GM20000 (cell line): ENCODE measurements at regions not wholly inside any gene's neighbourhood (a gene's known extent, or its start where the extent isn't known, plus 50 kb on each side); places are given as distances from the start of the nearest gene placed in this dataset.
A peak's percentile ranks its signal among the peaks of the same experiment; 100 is the strongest.

Experiments used
- DNase-seq: peaks from one replicate; pipeline ENCODE4 v3.0.0; 2012; ENCODE audit warnings: low spot score
- TF ChIP-seq, protein P1 (sequence below): IDR thresholded peaks from 2 replicates; pipeline ENCODE4 v1.5.1; 2012; ENCODE audit warnings: mild to moderate bottlenecking, control low read depth; ENCODE audit errors: extremely low read depth, missing control alignments

DNA sequence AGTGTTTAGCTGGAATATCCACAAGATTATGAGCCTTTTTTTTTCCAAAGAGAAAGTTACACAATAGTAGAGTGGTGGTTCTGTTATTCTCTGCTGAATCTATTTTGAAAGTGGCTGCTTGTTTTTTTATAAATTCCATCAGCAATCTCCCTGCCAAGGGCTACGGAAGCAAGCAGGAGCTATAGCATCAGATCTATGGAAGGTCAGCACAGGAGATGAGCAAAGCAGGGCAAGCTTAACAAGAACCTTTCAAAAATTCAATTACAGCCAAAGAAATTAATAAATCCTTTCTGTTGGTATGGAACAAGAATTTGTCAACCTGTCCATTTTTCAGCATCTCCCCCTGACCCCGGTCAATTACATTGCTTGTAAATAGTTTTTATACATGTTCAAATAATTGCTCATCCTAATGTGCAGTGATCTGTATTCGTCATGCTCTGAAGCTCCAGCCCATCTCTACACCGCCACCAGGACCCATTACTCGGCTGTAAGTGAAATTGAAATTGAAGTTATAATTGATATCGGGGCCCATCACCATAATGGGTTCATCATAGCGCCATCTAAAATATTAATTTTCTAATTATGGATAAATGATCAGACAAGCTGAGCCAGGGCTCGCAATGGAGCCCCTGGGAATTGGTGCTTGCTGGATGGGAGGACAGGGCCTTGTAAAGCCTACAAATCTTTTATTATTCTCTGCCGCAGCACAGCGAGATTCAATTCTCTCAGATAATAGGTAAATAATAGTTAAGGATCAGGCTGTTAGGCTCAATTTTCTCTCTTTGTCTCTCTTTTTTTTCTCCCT, 215.1 kb downstream of the ATG4C start:
- no peak for DNase-seq
- TF ChIP-seq, protein P1, sequence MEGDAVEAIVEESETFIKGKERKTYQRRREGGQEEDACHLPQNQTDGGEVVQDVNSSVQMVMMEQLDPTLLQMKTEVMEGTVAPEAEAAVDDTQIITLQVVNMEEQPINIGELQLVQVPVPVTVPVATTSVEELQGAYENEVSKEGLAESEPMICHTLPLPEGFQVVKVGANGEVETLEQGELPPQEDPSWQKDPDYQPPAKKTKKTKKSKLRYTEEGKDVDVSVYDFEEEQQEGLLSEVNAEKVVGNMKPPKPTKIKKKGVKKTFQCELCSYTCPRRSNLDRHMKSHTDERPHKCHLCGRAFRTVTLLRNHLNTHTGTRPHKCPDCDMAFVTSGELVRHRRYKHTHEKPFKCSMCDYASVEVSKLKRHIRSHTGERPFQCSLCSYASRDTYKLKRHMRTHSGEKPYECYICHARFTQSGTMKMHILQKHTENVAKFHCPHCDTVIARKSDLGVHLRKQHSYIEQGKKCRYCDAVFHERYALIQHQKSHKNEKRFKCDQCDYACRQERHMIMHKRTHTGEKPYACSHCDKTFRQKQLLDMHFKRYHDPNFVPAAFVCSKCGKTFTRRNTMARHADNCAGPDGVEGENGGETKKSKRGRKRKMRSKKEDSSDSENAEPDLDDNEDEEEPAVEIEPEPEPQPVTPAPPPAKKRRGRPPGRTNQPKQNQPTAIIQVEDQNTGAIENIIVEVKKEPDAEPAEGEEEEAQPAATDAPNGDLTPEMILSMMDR = no peak

DNA sequence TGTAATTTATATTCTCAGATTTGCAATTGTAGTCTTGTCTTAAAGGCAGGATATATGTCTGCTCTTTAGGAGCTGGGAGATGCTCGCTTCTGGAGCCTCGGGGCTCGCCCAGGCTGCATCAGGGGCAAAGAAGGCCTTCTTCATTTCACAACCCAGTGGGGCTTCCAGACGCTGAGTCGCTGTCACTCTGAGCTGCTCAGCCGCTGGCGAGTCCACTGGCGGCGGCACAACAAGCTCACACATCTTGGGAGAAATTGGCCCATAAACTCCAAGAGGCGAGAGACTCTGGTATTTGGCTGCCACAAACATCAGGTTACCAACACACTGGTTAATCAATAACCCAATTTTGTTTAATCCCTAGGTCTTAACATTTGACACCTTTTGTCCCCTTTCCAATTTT, 216.6 kb downstream of the ATG4C start:
- no peak for DNase-seq
- TF ChIP-seq, protein P1 = no peak

DNA sequence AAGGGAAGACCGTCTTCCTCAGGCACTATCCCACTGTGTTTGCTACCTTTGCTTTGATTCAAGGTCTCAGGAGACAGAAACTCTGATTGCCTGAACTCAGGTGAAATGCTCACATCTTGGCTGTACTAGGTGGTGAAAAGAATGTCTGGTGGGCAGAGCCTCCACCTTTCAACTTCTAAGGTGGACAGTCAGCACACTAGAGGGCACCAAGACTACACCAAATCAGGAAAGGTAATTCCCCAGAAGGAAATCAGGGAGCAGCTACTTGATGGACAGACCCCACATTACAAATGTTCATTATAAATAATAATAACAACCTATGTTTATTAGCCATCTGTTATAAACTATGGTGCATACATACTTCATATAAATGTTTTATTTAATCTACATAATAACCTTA, 220.9 kb downstream of the ATG4C start:
- TF ChIP-seq, protein P1 = no peak
- DNase-seq = peak; percentile 39

DNA sequence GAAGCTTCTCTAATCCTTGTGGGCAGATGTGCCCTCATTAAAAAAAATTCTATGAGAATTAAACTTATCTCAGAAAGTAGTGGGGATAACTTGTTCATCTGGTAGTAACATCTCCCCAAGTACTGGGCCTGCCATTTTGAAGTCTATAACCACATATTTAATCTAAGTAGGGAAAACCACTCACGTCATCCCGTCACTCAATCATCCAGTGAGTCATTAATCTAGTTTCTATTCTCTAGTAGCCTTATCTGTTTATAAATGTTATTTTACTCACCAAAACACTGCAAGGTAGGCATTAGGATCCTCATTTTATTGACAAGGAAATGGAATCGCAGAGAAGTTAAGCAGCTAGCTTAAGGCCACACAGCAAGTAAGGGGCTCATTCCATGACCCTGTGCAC, 221.9 kb downstream of the ATG4C start:
- TF ChIP-seq, protein P1 = no peak
- DNase-seq = no peak

DNA sequence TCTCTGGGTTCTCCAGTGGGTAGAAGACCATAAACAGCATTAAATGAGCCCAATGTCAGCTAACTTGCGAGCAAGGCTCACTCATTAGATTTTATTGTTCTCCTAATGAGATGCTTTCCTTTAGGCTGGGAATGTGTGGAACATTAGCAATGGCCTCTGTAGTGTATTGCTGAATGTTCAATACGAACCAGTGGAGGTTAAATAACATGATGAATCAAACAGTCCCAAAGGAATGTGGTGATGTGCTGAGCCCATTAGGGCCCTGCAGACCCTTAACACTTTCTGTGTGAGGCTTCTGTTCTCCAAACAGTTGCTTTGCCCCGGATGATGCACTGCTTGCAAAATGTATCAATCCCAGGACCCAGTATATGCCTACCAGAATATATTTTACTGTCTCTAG, 225.5 kb downstream of the ATG4C start:
- TF ChIP-seq, protein P1 = no peak
- no peak for DNase-seq

DNA sequence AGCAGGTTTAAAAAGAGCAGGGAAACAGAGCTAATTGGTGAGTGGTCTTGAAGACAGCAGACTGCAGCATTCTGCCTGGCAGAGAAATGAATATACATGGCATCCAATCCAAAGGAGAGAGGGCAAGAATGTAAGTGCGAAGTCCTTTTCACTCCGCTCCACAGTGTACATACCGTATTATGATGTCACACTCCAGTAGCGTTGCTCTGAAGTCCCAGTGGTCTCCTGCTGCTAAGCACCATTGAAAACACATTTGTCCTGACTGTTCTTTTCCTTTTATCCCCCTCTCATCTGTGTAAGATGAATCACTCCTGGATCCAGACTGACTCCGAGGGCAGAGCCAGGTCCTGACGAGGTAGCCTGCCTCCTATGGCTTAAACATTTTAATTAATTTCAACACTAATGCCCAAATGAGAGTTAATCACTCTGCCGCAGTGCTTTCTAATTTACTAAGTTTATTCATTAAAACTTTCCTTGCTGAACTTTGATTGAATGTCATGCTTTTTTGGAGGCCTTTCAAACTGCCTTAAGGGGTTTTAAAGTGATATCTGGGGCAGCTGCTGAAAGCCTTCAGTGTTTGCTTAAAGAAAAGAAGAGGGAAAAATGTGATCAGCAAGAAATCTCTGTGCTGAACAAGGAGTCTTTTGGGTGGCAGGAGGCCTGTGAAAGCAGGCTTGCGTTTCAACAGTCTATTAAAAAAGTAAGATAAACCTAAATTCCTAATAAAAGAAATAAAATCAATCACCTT, 227.2 kb downstream of the ATG4C start:
- TF ChIP-seq, protein P1 = no peak
- DNase-seq = no peak

DNA sequence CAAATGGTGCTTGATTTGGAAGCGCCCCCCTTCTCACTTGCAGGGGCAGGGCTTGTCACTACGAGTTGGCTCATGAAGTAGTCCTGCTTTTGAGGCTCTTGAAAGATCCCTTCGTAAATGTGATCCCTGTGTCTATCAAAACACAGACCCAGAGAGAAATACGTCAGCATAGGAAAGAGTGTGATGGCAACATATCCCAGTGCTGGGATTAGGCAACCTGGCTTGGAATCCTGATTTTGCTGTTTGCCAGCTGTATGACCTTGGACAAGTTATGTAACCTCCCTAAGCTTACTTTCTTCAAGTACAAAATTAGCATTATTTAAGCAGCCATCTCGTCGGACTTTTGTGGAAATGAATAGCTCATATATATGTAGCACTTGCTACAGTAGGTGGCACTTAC, 228.4 kb downstream of the ATG4C start:
- TF ChIP-seq, protein P1 = no peak
- DNase-seq = no peak
